ENCODE measurements at regions not wholly inside any gene's neighbourhood (a gene's known extent, or its start where the extent isn't known, plus 50 kb on each side); places are given as distances from the start of the nearest gene placed in this dataset.
A peak's percentile ranks its signal among the peaks of the same experiment; 100 is the strongest.

- no peak overlapping the region for H3K27ac ChIP-seq
- 40 to 100% (median 92%) methylated on average over 1 to 3 of the region's 4 CpGs; no CpG with 5 or more reads in 7 of the 10 experiments for WGBS, 10 experiments
- no peaks in the 10 kb centered on the region for H3K4me1 ChIP-seq (replicated peaks in 1 of 2)
- ATAC-seq (replicated peaks in 6 of 8) = no peak
- in situ Hi-C loops (cut with MboI; ENCODE audit: low pct_unique_long_range_greater_than_20kb in 2 of 9, low sequenced_read_pairs in 9 of 9, unreplicated experiment in 9 of 9) = no loop called here
- H3K4me3 ChIP-seq = no peak overlapping the region
Measured at GRCh38 chrX:150163956-150164726, 199.0 kb upstream of the MAMLD1 start.

GRCh38 chrX:150164971-150165600 is 198.0 kb upstream of the MAMLD1 start:
- ATAC-seq (replicated peaks in 6 of 8) = no peak
- in situ Hi-C loops (cut with MboI; ENCODE audit: low pct_unique_long_range_greater_than_20kb in 2 of 9, low sequenced_read_pairs in 9 of 9, unreplicated experiment in 9 of 9) = no loop called here
- no peak overlapping the region for H3K4me3 ChIP-seq
- H3K4me1 ChIP-seq (replicated peaks in 1 of 2) = no peaks in the 10 kb centered on the region
- 71% methylated on average over 3 of the region's 4 CpGs; no CpG with 5 or more reads in 9 of the 10 experiments for WGBS, 10 experiments
- no peak overlapping the region for H3K27ac ChIP-seq

- in situ Hi-C loops (cut with MboI; ENCODE audit: low pct_unique_long_range_greater_than_20kb in 2 of 9, low sequenced_read_pairs in 9 of 9, unreplicated experiment in 9 of 9) = no loop called here
- H3K4me3 ChIP-seq = no peak overlapping the region
- no peak overlapping the region for H3K27ac ChIP-seq
- no peaks in the 10 kb centered on the region for H3K4me1 ChIP-seq (replicated peaks in 1 of 2)
- 14% methylated on average over 1 of the region's 6 CpGs; no CpG with 5 or more reads in 9 of the 10 experiments for WGBS, 10 experiments
- peak in 2 of 8 experiments; percentile 51 to 90 for ATAC-seq (replicated peaks in 6 of 8)
Measured at GRCh38 chrX:150165776-150166610, 197.1 kb upstream of the MAMLD1 start.

- WGBS, 10 experiments = 25 to 93% (median 29%) methylated on average over 2 to 4 of the region's 5 CpGs; no CpG with 5 or more reads in 7 of the 10 experiments
- H3K4me3 ChIP-seq = no peak overlapping the region
- no peaks in the 10 kb centered on the region for H3K4me1 ChIP-seq (replicated peaks in 1 of 2)
- no peak for ATAC-seq (replicated peaks in 6 of 8)
- in situ Hi-C loops (cut with MboI; ENCODE audit: low pct_unique_long_range_greater_than_20kb in 2 of 9, low sequenced_read_pairs in 9 of 9, unreplicated experiment in 9 of 9) = no loop called here
- no peak overlapping the region for H3K27ac ChIP-seq
Measured at GRCh38 chrX:150167482-150168324, 195.4 kb upstream of the MAMLD1 start.

- Histone ChIP-seq H3K4me1 (replicated peaks in 1 of 2) (no peaks in the 10 kb centered on the region), H3K27ac (no peak overlapping the region), H3K4me3 (no peak overlapping the region)
- in situ Hi-C loops (cut with MboI; ENCODE audit: low pct_unique_long_range_greater_than_20kb in 2 of 9, low sequenced_read_pairs in 9 of 9, unreplicated experiment in 9 of 9) = no loop called here
- ATAC-seq (replicated peaks in 6 of 8) = no peak
Measured at GRCh38 chrX:150182161-150182560, 181.0 kb upstream of the MAMLD1 start.

- H3K27ac ChIP-seq = no peak overlapping the region
- in situ Hi-C loops (cut with MboI; ENCODE audit: low pct_unique_long_range_greater_than_20kb in 2 of 9, low sequenced_read_pairs in 9 of 9, unreplicated experiment in 9 of 9) = no loop called here
- H3K4me1 ChIP-seq (replicated peaks in 1 of 2) = no peaks in the 10 kb centered on the region
- no peak overlapping the region for H3K4me3 ChIP-seq
- 35 to 100% (median 80%) methylated on average over 1 to 3 of the region's 3 CpGs; no CpG with 5 or more reads in 3 of the 10 experiments for WGBS, 10 experiments
- no peak for ATAC-seq (replicated peaks in 6 of 8)
Measured at GRCh38 chrX:150184491-150184890, 178.6 kb upstream of the MAMLD1 start.

GRCh38 chrX:150185766-150186165 is 177.4 kb upstream of the MAMLD1 start:
- WGBS, 10 experiments = 65 to 100% methylated on average over 2 to 3 of the region's 5 CpGs; no CpG with 5 or more reads in 8 of the 10 experiments
- no peaks in the 10 kb centered on the region for H3K4me1 ChIP-seq (replicated peaks in 1 of 2)
- ATAC-seq (replicated peaks in 6 of 8) = no peak
- in situ Hi-C loops (cut with MboI; ENCODE audit: low pct_unique_long_range_greater_than_20kb in 2 of 9, low sequenced_read_pairs in 9 of 9, unreplicated experiment in 9 of 9) = no loop called here
- H3K4me3 ChIP-seq = no peak overlapping the region
- no peak overlapping the region for H3K27ac ChIP-seq

GRCh38 chrX:150192816-150193215 is 170.3 kb upstream of the MAMLD1 start:
- in situ Hi-C loops (cut with MboI; ENCODE audit: low pct_unique_long_range_greater_than_20kb in 2 of 9, low sequenced_read_pairs in 9 of 9, unreplicated experiment in 9 of 9) = no loop called here
- 0 to 100% (median 9%) methylated on average over 1 to 5 of the region's 5 CpGs; no CpG with 5 or more reads in 4 of the 10 experiments for WGBS, 10 experiments
- no peak overlapping the region for H3K27ac ChIP-seq
- H3K4me1 ChIP-seq (replicated peaks in 1 of 2) = no peaks in the 10 kb centered on the region
- no peak overlapping the region for H3K4me3 ChIP-seq
- ATAC-seq (replicated peaks in 6 of 8) = no peak

- peak in 3 of 8 experiments; percentile 44 to 64 (median 63) for ATAC-seq (replicated peaks in 6 of 8)
- 30% methylated on average over 2 of the region's 3 CpGs; no CpG with 5 or more reads in 9 of the 10 experiments for WGBS, 10 experiments
- in situ Hi-C loops (cut with MboI; ENCODE audit: low pct_unique_long_range_greater_than_20kb in 2 of 9, low sequenced_read_pairs in 9 of 9, unreplicated experiment in 9 of 9) = no loop called here
- no peak overlapping the region for H3K4me3 ChIP-seq
- no peak overlapping the region for H3K27ac ChIP-seq
- no peaks in the 10 kb centered on the region for H3K4me1 ChIP-seq (replicated peaks in 1 of 2)
Measured at GRCh38 chrX:150196285-150196684, 166.8 kb upstream of the MAMLD1 start.

- no peaks in the 10 kb centered on the region for H3K4me1 ChIP-seq (replicated peaks in 1 of 2)
- H3K27ac ChIP-seq = no peak overlapping the region
- H3K4me3 ChIP-seq = no peak overlapping the region
- 40 to 83% (median 75%) methylated on average over 1 to 2 of the region's 2 CpGs; no CpG with 5 or more reads in 6 of the 10 experiments for WGBS, 10 experiments
- in situ Hi-C loops (cut with MboI; ENCODE audit: low pct_unique_long_range_greater_than_20kb in 2 of 9, low sequenced_read_pairs in 9 of 9, unreplicated experiment in 9 of 9) = no loop called here
- no peak for ATAC-seq (replicated peaks in 6 of 8)
Measured at GRCh38 chrX:150197388-150197787, 165.7 kb upstream of the MAMLD1 start.

GRCh38 chrX:150198776-150199175 is 164.3 kb upstream of the MAMLD1 start:
- 0% methylated on average over 1 of the region's 2 CpGs; no CpG with 5 or more reads in 9 of the 10 experiments for WGBS, 10 experiments
- no peaks in the 10 kb centered on the region for H3K4me1 ChIP-seq (replicated peaks in 1 of 2)
- in situ Hi-C loops (cut with MboI; ENCODE audit: low pct_unique_long_range_greater_than_20kb in 2 of 9, low sequenced_read_pairs in 9 of 9, unreplicated experiment in 9 of 9) = no loop called here
- ATAC-seq (replicated peaks in 6 of 8) = peak in 1 of 8 experiments; percentile 34
- no peak overlapping the region for H3K27ac ChIP-seq
- H3K4me3 ChIP-seq = no peak overlapping the region

GRCh38 chrX:150199181-150199580 is 163.9 kb upstream of the MAMLD1 start:
- in situ Hi-C loops (cut with MboI; ENCODE audit: low pct_unique_long_range_greater_than_20kb in 2 of 9, low sequenced_read_pairs in 9 of 9, unreplicated experiment in 9 of 9) = no loop called here
- no peak overlapping the region for H3K4me3 ChIP-seq
- peak in 2 of 8 experiments; percentile 43 to 58 for ATAC-seq (replicated peaks in 6 of 8)
- WGBS, 10 experiments = 70% methylated on average over 2 of the region's 5 CpGs; no CpG with 5 or more reads in 9 of the 10 experiments
- no peaks in the 10 kb centered on the region for H3K4me1 ChIP-seq (replicated peaks in 1 of 2)
- H3K27ac ChIP-seq = no peak overlapping the region
